ENCODE measurements at regions not wholly inside any gene's neighbourhood (a gene's known extent, or its start where the extent isn't known, plus 50 kb on each side); places are given as distances from the start of the nearest gene placed in this dataset.

DNA sequence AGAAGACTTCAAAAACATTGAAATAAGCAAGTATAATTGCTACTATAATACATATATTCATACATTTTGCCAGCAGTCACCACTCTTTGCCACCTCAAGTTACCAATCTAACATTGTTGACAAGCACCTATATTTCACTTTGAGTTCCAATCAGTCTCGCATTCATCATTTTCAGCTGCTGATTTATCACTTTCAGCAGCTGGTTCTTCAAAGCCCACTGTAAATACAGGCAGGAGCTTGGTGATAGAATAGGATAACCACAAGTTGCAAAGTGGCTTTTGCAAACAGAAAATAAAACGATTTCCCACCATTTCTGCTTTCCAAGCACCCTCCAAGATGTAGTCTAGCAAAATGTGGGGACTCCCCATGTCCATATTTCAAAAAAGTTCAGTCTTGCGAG lies 114.2 kb upstream of the ITGA1 start:
- POLR2A ChIA-PET (ENCODE audit: partially characterized antibody) = no interaction called here
- 86% methylated on average over 3 of the region's 3 CpGs; no CpG with 5 or more reads in 1 of the 2 experiments for WGBS, 2 experiments (ENCODE audit: extremely low coverage in 1 of 2, insufficient coverage in 1 of 2, insufficient read length in 1 of 2, insufficient replicate concordance in 2 of 2, low coverage in 1 of 2, low lambda C conversion rate in 2 of 2, missing lambda C conversion rate in 1 of 2)
- no peaks in the 10 kb centered on the region for H3K36me3 ChIP-seq (ENCODE audit: control insufficient read depth in 2 of 4, insufficient read depth in 4 of 4, low read length in 3 of 4)
- TF ChIP-seq, protein P1, sequence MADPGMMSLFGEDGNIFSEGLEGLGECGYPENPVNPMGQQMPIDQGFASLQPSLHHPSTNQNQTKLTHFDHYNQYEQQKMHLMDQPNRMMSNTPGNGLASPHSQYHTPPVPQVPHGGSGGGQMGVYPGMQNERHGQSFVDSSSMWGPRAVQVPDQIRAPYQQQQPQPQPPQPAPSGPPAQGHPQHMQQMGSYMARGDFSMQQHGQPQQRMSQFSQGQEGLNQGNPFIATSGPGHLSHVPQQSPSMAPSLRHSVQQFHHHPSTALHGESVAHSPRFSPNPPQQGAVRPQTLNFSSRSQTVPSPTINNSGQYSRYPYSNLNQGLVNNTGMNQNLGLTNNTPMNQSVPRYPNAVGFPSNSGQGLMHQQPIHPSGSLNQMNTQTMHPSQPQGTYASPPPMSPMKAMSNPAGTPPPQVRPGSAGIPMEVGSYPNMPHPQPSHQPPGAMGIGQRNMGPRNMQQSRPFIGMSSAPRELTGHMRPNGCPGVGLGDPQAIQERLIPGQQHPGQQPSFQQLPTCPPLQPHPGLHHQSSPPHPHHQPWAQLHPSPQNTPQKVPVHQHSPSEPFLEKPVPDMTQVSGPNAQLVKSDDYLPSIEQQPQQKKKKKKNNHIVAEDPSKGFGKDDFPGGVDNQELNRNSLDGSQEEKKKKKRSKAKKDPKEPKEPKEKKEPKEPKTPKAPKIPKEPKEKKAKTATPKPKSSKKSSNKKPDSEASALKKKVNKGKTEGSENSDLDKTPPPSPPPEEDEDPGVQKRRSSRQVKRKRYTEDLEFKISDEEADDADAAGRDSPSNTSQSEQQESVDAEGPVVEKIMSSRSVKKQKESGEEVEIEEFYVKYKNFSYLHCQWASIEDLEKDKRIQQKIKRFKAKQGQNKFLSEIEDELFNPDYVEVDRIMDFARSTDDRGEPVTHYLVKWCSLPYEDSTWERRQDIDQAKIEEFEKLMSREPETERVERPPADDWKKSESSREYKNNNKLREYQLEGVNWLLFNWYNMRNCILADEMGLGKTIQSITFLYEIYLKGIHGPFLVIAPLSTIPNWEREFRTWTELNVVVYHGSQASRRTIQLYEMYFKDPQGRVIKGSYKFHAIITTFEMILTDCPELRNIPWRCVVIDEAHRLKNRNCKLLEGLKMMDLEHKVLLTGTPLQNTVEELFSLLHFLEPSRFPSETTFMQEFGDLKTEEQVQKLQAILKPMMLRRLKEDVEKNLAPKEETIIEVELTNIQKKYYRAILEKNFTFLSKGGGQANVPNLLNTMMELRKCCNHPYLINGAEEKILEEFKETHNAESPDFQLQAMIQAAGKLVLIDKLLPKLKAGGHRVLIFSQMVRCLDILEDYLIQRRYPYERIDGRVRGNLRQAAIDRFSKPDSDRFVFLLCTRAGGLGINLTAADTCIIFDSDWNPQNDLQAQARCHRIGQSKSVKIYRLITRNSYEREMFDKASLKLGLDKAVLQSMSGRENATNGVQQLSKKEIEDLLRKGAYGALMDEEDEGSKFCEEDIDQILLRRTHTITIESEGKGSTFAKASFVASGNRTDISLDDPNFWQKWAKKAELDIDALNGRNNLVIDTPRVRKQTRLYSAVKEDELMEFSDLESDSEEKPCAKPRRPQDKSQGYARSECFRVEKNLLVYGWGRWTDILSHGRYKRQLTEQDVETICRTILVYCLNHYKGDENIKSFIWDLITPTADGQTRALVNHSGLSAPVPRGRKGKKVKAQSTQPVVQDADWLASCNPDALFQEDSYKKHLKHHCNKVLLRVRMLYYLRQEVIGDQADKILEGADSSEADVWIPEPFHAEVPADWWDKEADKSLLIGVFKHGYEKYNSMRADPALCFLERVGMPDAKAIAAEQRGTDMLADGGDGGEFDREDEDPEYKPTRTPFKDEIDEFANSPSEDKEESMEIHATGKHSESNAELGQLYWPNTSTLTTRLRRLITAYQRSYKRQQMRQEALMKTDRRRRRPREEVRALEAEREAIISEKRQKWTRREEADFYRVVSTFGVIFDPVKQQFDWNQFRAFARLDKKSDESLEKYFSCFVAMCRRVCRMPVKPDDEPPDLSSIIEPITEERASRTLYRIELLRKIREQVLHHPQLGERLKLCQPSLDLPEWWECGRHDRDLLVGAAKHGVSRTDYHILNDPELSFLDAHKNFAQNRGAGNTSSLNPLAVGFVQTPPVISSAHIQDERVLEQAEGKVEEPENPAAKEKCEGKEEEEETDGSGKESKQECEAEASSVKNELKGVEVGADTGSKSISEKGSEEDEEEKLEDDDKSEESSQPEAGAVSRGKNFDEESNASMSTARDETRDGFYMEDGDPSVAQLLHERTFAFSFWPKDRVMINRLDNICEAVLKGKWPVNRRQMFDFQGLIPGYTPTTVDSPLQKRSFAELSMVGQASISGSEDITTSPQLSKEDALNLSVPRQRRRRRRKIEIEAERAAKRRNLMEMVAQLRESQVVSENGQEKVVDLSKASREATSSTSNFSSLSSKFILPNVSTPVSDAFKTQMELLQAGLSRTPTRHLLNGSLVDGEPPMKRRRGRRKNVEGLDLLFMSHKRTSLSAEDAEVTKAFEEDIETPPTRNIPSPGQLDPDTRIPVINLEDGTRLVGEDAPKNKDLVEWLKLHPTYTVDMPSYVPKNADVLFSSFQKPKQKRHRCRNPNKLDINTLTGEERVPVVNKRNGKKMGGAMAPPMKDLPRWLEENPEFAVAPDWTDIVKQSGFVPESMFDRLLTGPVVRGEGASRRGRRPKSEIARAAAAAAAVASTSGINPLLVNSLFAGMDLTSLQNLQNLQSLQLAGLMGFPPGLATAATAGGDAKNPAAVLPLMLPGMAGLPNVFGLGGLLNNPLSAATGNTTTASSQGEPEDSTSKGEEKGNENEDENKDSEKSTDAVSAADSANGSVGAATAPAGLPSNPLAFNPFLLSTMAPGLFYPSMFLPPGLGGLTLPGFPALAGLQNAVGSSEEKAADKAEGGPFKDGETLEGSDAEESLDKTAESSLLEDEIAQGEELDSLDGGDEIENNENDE (IDR thresholded peaks at IDR 0.05; ENCODE audit: insufficient replicate concordance, low read length) = no peak

More for the DNA sequence above, 114.2 kb upstream of the ITGA1 start:
- no peak overlapping the region for H3K4me3 ChIP-seq (ENCODE audit: extremely low read depth in 1 of 4, insufficient read depth in 2 of 4, low read depth in 3 of 4, low read length in 4 of 4)
- H3K4ac ChIP-seq (replicated peaks; ENCODE audit: insufficient read length, low read depth, low read length) = no peak overlapping the region
- H4K20me1 ChIP-seq (replicated peaks in 1 of 2; ENCODE audit: control insufficient read depth in 1 of 2, insufficient read depth in 2 of 2, low read length in 2 of 2) = no peaks in the 10 kb centered on the region
- no peak overlapping the region for H3K23ac ChIP-seq (ENCODE audit: insufficient read length)
- H2BK15ac ChIP-seq (ENCODE audit: low read length) = no peak overlapping the region
- DNase-seq (ENCODE audit: low read depth in 1 of 2, low spot score in 2 of 2) (no peak), FAIRE-seq (no peak)
- no peak overlapping the region for H3K18ac ChIP-seq (ENCODE audit: extremely low read depth, low read length)
- no peak overlapping the region for H3K27ac ChIP-seq (ENCODE audit: low read depth, low read length)
- CTCF ChIA-PET (ENCODE audit: partially characterized antibody) = interaction anchor here (0.6 to 1.4 kb wide), 2 partner anchors 16 to 20 kb away, joined by 3 to 4 read pairs; no protein-coding TSS in a partner anchor
- no peak overlapping the region for H2BK120ac ChIP-seq (replicated peaks; ENCODE audit: low read depth, low read length)
- no peak overlapping the region for H3K56ac ChIP-seq (replicated peaks; ENCODE audit: insufficient read length, low read depth, low read length)
- H3K27me3 ChIP-seq (replicated peaks in 1 of 4; ENCODE audit: control insufficient read depth in 3 of 4, extremely low read depth in 1 of 4, insufficient read depth in 3 of 4, low read length in 3 of 4) = no peaks in the 10 kb centered on the region
- no peak overlapping the region for H3K4me2 ChIP-seq (ENCODE audit: insufficient read depth in 1 of 2, low read depth in 2 of 2, low read length in 2 of 2)
- no peak overlapping the region for H4K5ac ChIP-seq (ENCODE audit: insufficient read length, low read depth, low read length)
- H3K23me2 ChIP-seq (ENCODE audit: low read depth, low read length) = no peaks in the 10 kb centered on the region
- no peak overlapping the region for H3K14ac ChIP-seq (ENCODE audit: insufficient read length)
- no peaks in the 10 kb centered on the region for H3K4me1 ChIP-seq (replicated peaks in 1 of 4; ENCODE audit: control insufficient read depth in 3 of 4, insufficient read depth in 4 of 4, low read length in 3 of 4)
- no peak overlapping the region for H2AK5ac ChIP-seq (ENCODE audit: low read depth, low read length)
- H3K79me2 ChIP-seq (ENCODE audit: control insufficient read depth in 1 of 2, insufficient read depth in 2 of 2, low read length in 2 of 2) = no peaks in the 10 kb centered on the region
- no peak overlapping the region for H4K91ac ChIP-seq (replicated peaks; ENCODE audit: insufficient read length, low read length)
- H2BK12ac ChIP-seq (ENCODE audit: low read depth, low read length) = no peak overlapping the region
- no peaks in the 10 kb centered on the region; a peak in 1 of 4 replicates for H3K9me3 ChIP-seq (ENCODE audit: insufficient read depth in 2 of 2, low read depth in 1 of 2, low read length in 1 of 2)
- no peaks in the 10 kb centered on the region for H3K79me1 ChIP-seq (ENCODE audit: low read depth, low read length)
- H2AFZ ChIP-seq (ENCODE audit: low read length) = no peak overlapping the region
- no peak overlapping the region for H2BK5ac ChIP-seq (ENCODE audit: low read depth, low read length)
- no peak overlapping the region for H4K8ac ChIP-seq (ENCODE audit: extremely low read depth, insufficient read depth, low read length)
- H3K9ac ChIP-seq (replicated peaks in 1 of 4; ENCODE audit: extremely low read depth in 1 of 4, low read depth in 3 of 4, low read length in 3 of 4) = no peak overlapping the region
- no peak overlapping the region for H2BK20ac ChIP-seq (ENCODE audit: low read length)

All from H1 (cell line).